ENCODE measurements at regions not wholly inside any gene's neighbourhood (a gene's known extent, or its start where the extent isn't known, plus 50 kb on each side); places are given as distances from the start of the nearest gene placed in this dataset.

- no peaks in the 10 kb centered on the region for H3K4me1 ChIP-seq (replicated peaks in 1 of 4; ENCODE audit: control insufficient read depth in 3 of 4, insufficient read depth in 4 of 4, low read length in 3 of 4)
- H3K4me2 ChIP-seq (ENCODE audit: insufficient read depth in 1 of 2, low read depth in 2 of 2, low read length in 2 of 2): no peak overlapping the region
- H3K14ac ChIP-seq (ENCODE audit: insufficient read length): no peak overlapping the region
- WGBS, 2 experiments (ENCODE audit: extremely low coverage in 1 of 2, insufficient coverage in 1 of 2, insufficient read length in 1 of 2, insufficient replicate concordance in 2 of 2, low coverage in 1 of 2, low lambda C conversion rate in 2 of 2, missing lambda C conversion rate in 1 of 2): 93% methylated on average over 5 of the region's 5 CpGs; no CpG with 5 or more reads in 1 of the 2 experiments
- no peak overlapping the region for H4K5ac ChIP-seq (ENCODE audit: insufficient read length, low read depth, low read length)
- no peak overlapping the region for H3K23ac ChIP-seq (ENCODE audit: insufficient read length)
- H2BK5ac ChIP-seq (ENCODE audit: low read depth, low read length): no peak overlapping the region
- no peak overlapping the region for H2BK120ac ChIP-seq (replicated peaks; ENCODE audit: low read depth, low read length)
- H2BK20ac ChIP-seq (ENCODE audit: low read length): no peak overlapping the region
- H3K4ac ChIP-seq (replicated peaks; ENCODE audit: insufficient read length, low read depth, low read length): no peak overlapping the region
- H2AK5ac ChIP-seq (ENCODE audit: low read depth, low read length): no peak overlapping the region
- H3K79me1 ChIP-seq (ENCODE audit: low read depth, low read length): no peaks in the 10 kb centered on the region
- H3K36me3 ChIP-seq (ENCODE audit: control insufficient read depth in 2 of 4, insufficient read depth in 4 of 4, low read length in 3 of 4): no peaks in the 10 kb centered on the region
- no peaks in the 10 kb centered on the region for H3K79me2 ChIP-seq (ENCODE audit: control insufficient read depth in 1 of 2, insufficient read depth in 2 of 2, low read length in 2 of 2)
- no peak overlapping the region for H3K27ac ChIP-seq (ENCODE audit: low read depth, low read length)
- FAIRE-seq (no peak), DNase-seq (ENCODE audit: low read depth in 1 of 2, low spot score in 2 of 2) (no peak)
- H4K91ac ChIP-seq (replicated peaks; ENCODE audit: insufficient read length, low read length): no peak overlapping the region
- no peak overlapping the region for H3K18ac ChIP-seq (ENCODE audit: extremely low read depth, low read length)
- ChIA-PET CTCF (ENCODE audit: partially characterized antibody) (interaction anchor here (1.0 to 1.7 kb wide), 3 partner anchors 13 to 290 kb away, joined by 5 to 7 read pairs (median 5); no protein-coding TSS in a partner anchor), POLR2A (ENCODE audit: partially characterized antibody) (no interaction called here)
- H3K56ac ChIP-seq (replicated peaks; ENCODE audit: insufficient read length, low read depth, low read length): no peak overlapping the region
- no peaks in the 10 kb centered on the region for H4K20me1 ChIP-seq (replicated peaks in 1 of 2; ENCODE audit: control insufficient read depth in 1 of 2, insufficient read depth in 2 of 2, low read length in 2 of 2)
- no peaks in the 10 kb centered on the region for H3K27me3 ChIP-seq (replicated peaks in 1 of 4; ENCODE audit: control insufficient read depth in 3 of 4, extremely low read depth in 1 of 4, insufficient read depth in 3 of 4, low read length in 3 of 4)
- H4K8ac ChIP-seq (ENCODE audit: extremely low read depth, insufficient read depth, low read length): no peak overlapping the region
- H3K23me2 ChIP-seq (ENCODE audit: low read depth, low read length): no peaks in the 10 kb centered on the region
- no peak overlapping the region for H3K4me3 ChIP-seq (ENCODE audit: extremely low read depth in 1 of 4, insufficient read depth in 2 of 4, low read depth in 3 of 4, low read length in 4 of 4)
- no peak overlapping the region for H2BK12ac ChIP-seq (ENCODE audit: low read depth, low read length)
- no peak overlapping the region for H2BK15ac ChIP-seq (ENCODE audit: low read length)
- TF ChIP-seq SP4 (IDR thresholded peaks at IDR 0.05; ENCODE audit: low read length) (no peak), KDM5A (IDR thresholded peaks at IDR 0.05; ENCODE audit: low read length) (no peak)
- no peak overlapping the region for H3K9ac ChIP-seq (replicated peaks in 1 of 4; ENCODE audit: extremely low read depth in 1 of 4, low read depth in 3 of 4, low read length in 3 of 4)
- no peaks in the 10 kb centered on the region for H3K9me3 ChIP-seq (ENCODE audit: insufficient read depth in 2 of 2, low read depth in 1 of 2, low read length in 1 of 2)
- no peak overlapping the region for H2AFZ ChIP-seq (ENCODE audit: low read length)
Measured at GRCh38 chr17:13320046-13320785, 281.5 kb downstream of the HS3ST3A1 start.
